ENCODE measurements at regions not wholly inside any gene's neighbourhood (a gene's known extent, or its start where the extent isn't known, plus 50 kb on each side); places are given as distances from the start of the nearest gene placed in this dataset.
"Not testable (repeated sequence)": the region's sequence is repeated elsewhere in the genome, so short reads cannot be mapped to it uniquely, and the experiment has no call there.

DNA sequence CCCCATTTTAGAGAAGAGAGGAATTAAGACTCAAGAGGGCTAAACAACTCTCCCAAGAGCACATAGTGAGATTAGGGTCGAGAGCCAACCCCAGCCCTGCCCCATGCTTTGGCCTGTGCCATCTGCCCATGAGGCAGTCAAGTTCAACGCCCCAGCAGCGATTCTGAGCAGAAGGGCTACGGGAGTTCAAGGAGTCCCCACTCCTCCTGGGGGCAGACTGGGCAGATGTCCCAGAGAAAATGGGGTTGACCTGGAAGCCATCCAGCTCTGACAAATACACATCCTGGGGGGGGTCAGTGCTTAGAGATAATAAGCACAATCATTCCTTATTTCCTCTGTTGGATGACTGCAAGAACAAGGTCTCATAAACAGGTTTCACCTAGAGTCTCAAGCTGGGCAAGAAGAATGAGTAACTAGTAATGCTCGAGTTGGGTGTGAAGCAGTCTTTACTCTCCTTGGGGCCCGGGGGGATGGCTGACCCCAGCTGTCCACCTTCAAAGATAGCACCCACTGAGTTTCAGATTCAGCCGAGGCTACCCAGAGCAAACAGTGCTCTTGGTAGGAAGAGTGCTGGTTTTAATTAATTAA lies 716.4 kb downstream of the RNF144A start:
- FAIRE-seq: no peak
- TF ChIP-seq SPI1 (IDR thresholded peaks at IDR 0.05; ENCODE audit: low read depth, low read length): no peak
- TF ChIP-seq POLR2AphosphoS5 (IDR thresholded peaks at IDR 0.05; ENCODE audit: low read depth, low read length): no peak
- no peak for TF ChIP-seq POLR2A (IDR thresholded peaks at IDR 0.05; ENCODE audit: low read depth, low read length)
- TF ChIP-seq PAX5 (IDR thresholded peaks at IDR 0.05; ENCODE audit: insufficient read depth, low read length, severe bottlenecking): no peak
- no peak for TF ChIP-seq TAF1 (IDR thresholded peaks at IDR 0.05; ENCODE audit: low read depth, low read length)
- TF ChIP-seq POU2F2 (IDR thresholded peaks at IDR 0.05; ENCODE audit: low read depth, low read length): no peak
- DNase-seq (ENCODE audit: insufficient read length, low spot score): no peak

- no peak for FAIRE-seq
- TF ChIP-seq POLR2A (IDR thresholded peaks at IDR 0.05; ENCODE audit: low read depth, low read length): no peak
- TF ChIP-seq SPI1 (IDR thresholded peaks at IDR 0.05; ENCODE audit: low read depth, low read length): no peak
- TF ChIP-seq TAF1 (IDR thresholded peaks at IDR 0.05; ENCODE audit: low read depth, low read length): no peak
- no peak for TF ChIP-seq POLR2AphosphoS5 (IDR thresholded peaks at IDR 0.05; ENCODE audit: low read depth, low read length)
- TF ChIP-seq PAX5 (IDR thresholded peaks at IDR 0.05; ENCODE audit: insufficient read depth, low read length, severe bottlenecking): no peak
- no peak for TF ChIP-seq POU2F2 (IDR thresholded peaks at IDR 0.05; ENCODE audit: low read depth, low read length)
- DNase-seq (ENCODE audit: insufficient read length, low spot score): no peak
Observed at GRCh38 chr2:7634409-7634808, 717.2 kb downstream of the RNF144A start.

GRCh38 chr2:7639476-7639875 lies 722.3 kb downstream of the RNF144A start:
- no peak for TF ChIP-seq POLR2AphosphoS5 (IDR thresholded peaks at IDR 0.05; ENCODE audit: low read depth, low read length)
- FAIRE-seq (no peak), DNase-seq (ENCODE audit: insufficient read length, low spot score) (no peak)

DNA sequence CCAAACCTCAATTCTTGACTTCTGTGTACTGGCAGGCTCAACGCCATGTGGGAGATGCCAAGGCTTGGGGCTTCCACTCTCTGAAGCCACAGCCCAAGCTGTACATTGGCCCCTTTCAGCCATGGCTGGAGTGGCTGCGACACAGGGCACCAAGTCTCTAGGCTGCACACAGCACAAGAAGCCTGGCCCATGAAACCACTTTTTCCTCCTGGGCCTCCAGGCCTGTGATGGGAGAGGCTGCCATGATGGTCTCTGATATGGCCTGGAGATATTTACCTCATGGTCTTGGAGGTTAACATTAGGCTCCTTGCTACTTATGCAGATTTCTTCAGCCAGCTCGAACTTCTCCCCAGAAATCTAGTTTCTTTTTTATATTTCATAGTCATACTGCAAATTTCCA lies 724.1 kb downstream of the RNF144A start:
- FAIRE-seq: not testable (repeated sequence)

GRCh38 chr2:7646024-7646423 lies 728.8 kb downstream of the RNF144A start:
- DNase-seq (ENCODE audit: insufficient read length, low spot score) (no peak), FAIRE-seq (no peak)
- TF ChIP-seq POLR2AphosphoS5 (IDR thresholded peaks at IDR 0.05; ENCODE audit: low read depth, low read length) (no peak), SPI1 (IDR thresholded peaks at IDR 0.05; ENCODE audit: low read depth, low read length) (no peak), POU2F2 (IDR thresholded peaks at IDR 0.05; ENCODE audit: low read depth, low read length) (no peak), PAX5 (IDR thresholded peaks at IDR 0.05; ENCODE audit: insufficient read depth, low read length, severe bottlenecking) (no peak), TAF1 (IDR thresholded peaks at IDR 0.05; ENCODE audit: low read depth, low read length) (no peak), POLR2A (IDR thresholded peaks at IDR 0.05; ENCODE audit: low read depth, low read length) (no peak)

More for the DNA sequence above, 724.1 kb downstream of the RNF144A start:
- DNase-seq (ENCODE audit: insufficient read length, low spot score): not testable (repeated sequence)

GRCh38 chr2:7646661-7647060 lies 729.4 kb downstream of the RNF144A start:
- no peak for DNase-seq (ENCODE audit: insufficient read length, low spot score)
- FAIRE-seq: no peak
- TF ChIP-seq TAF1 (IDR thresholded peaks at IDR 0.05; ENCODE audit: low read depth, low read length) (no peak), PAX5 (IDR thresholded peaks at IDR 0.05; ENCODE audit: insufficient read depth, low read length, severe bottlenecking) (no peak), POLR2AphosphoS5 (IDR thresholded peaks at IDR 0.05; ENCODE audit: low read depth, low read length) (no peak), POLR2A (IDR thresholded peaks at IDR 0.05; ENCODE audit: low read depth, low read length) (no peak), POU2F2 (IDR thresholded peaks at IDR 0.05; ENCODE audit: low read depth, low read length) (no peak), SPI1 (IDR thresholded peaks at IDR 0.05; ENCODE audit: low read depth, low read length) (no peak)

GRCh38 chr2:7648221-7648795 lies 731.1 kb downstream of the RNF144A start:
- no peak for TF ChIP-seq SPI1 (IDR thresholded peaks at IDR 0.05; ENCODE audit: low read depth, low read length)
- no peak for TF ChIP-seq TAF1 (IDR thresholded peaks at IDR 0.05; ENCODE audit: low read depth, low read length)
- TF ChIP-seq POLR2AphosphoS5 (IDR thresholded peaks at IDR 0.05; ENCODE audit: low read depth, low read length): no peak
- no peak for TF ChIP-seq POLR2A (IDR thresholded peaks at IDR 0.05; ENCODE audit: low read depth, low read length)
- TF ChIP-seq POU2F2 (IDR thresholded peaks at IDR 0.05; ENCODE audit: low read depth, low read length): no peak
- no peak for TF ChIP-seq PAX5 (IDR thresholded peaks at IDR 0.05; ENCODE audit: insufficient read depth, low read length, severe bottlenecking)

DNA sequence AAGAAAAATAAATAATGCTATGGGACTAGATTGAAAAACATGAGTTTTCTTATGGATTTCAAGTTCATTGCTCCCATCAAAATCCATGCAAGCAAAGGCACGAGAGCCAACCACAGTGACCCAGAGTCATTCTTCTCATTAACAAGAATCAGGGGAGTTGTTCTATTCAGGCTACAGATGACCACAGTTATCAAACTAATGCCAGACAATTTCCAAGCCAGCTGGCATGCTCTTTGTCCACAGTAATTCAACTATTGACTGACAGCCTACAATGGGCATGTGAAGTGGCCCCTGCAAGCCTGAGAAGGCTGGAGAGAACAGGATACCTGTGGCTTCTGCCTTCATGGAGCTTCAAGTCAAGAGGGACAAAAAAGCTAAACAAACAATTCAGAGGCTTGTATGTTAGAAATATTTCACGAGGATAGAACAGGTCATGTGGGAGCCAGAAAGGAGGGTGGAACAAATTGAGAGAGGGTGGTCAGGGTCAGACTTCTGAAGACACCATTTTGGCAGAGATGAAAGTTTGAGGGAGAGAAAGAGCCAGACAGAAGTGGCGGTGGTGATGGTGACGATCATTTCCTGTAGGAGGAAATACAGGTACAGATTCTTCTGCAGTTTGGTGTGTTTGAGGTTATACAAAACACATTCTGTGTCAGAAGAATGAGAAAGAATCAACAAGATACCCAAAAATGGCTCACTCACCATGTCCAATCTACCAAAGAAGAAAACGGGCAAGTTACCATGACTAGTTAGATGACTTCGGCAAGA lies 732.4 kb downstream of the RNF144A start:
- no peak for DNase-seq (ENCODE audit: insufficient read length, low spot score)
- TF ChIP-seq SPI1 (IDR thresholded peaks at IDR 0.05; ENCODE audit: low read depth, low read length): no peak
- TF ChIP-seq PAX5 (IDR thresholded peaks at IDR 0.05; ENCODE audit: insufficient read depth, low read length, severe bottlenecking): no peak
- TF ChIP-seq TAF1 (IDR thresholded peaks at IDR 0.05; ENCODE audit: low read depth, low read length): no peak
- no peak for TF ChIP-seq POLR2AphosphoS5 (IDR thresholded peaks at IDR 0.05; ENCODE audit: low read depth, low read length)
- no peak for TF ChIP-seq POU2F2 (IDR thresholded peaks at IDR 0.05; ENCODE audit: low read depth, low read length)
- no peak for TF ChIP-seq POLR2A (IDR thresholded peaks at IDR 0.05; ENCODE audit: low read depth, low read length)
- FAIRE-seq: no peak

More at GRCh38 chr2:7648221-7648795, 731.1 kb downstream of the RNF144A start:
- FAIRE-seq (no peak), DNase-seq (ENCODE audit: insufficient read length, low spot score) (no peak)

DNA sequence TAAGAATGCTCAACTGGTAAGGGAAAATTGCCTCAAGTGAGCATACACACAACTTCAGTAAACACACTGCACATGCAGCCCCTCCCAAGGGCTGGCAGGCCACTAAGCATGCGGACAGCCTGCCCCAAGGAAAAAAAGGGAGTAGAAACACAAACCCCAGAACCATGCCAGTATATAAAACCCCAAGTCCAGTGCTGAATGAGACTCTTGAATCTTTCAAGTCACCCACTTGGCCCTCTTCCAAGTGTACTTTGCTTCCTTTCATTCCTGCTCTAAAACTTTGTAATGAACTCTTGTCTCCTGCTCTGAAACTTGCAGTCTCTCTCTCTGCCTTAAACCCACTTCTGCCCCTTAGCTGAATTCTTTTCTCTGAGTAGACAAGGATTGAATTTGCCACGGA lies 736.4 kb downstream of the RNF144A start:
- FAIRE-seq: no peak
- no peak for DNase-seq (ENCODE audit: insufficient read length, low spot score)
- TF ChIP-seq POLR2A (IDR thresholded peaks at IDR 0.05; ENCODE audit: low read depth, low read length) (no peak), POU2F2 (IDR thresholded peaks at IDR 0.05; ENCODE audit: low read depth, low read length) (no peak), SPI1 (IDR thresholded peaks at IDR 0.05; ENCODE audit: low read depth, low read length) (no peak), PAX5 (IDR thresholded peaks at IDR 0.05; ENCODE audit: insufficient read depth, low read length, severe bottlenecking) (no peak), TAF1 (IDR thresholded peaks at IDR 0.05; ENCODE audit: low read depth, low read length) (no peak), POLR2AphosphoS5 (IDR thresholded peaks at IDR 0.05; ENCODE audit: low read depth, low read length) (no peak)

DNA sequence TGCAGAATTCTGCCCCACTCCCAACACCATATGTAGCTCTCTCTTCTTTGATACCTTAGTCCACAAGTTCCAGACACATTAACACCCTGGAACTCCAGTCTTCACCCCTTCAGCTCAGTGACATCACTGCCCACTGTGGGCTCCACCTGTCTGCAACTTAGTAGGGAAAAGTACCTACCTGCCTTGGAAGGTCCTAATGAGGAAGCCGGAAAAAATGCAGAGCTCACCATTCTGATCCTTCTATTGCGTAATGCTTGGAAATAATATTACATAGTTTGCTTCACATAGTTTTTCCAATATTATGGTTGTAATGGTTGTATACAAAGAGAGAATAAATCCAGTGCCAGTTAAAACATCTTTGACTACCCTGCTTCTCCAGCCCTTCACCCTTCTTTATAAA lies 738.4 kb downstream of the RNF144A start:
- DNase-seq (ENCODE audit: insufficient read length, low spot score) (no peak), FAIRE-seq (no peak)
- TF ChIP-seq TAF1 (IDR thresholded peaks at IDR 0.05; ENCODE audit: low read depth, low read length) (no peak), PAX5 (IDR thresholded peaks at IDR 0.05; ENCODE audit: insufficient read depth, low read length, severe bottlenecking) (no peak), POU2F2 (IDR thresholded peaks at IDR 0.05; ENCODE audit: low read depth, low read length) (no peak), SPI1 (IDR thresholded peaks at IDR 0.05; ENCODE audit: low read depth, low read length) (no peak), POLR2AphosphoS5 (IDR thresholded peaks at IDR 0.05; ENCODE audit: low read depth, low read length) (no peak), POLR2A (IDR thresholded peaks at IDR 0.05; ENCODE audit: low read depth, low read length) (no peak)

GRCh38 chr2:7657526-7657925 lies 740.3 kb downstream of the RNF144A start:
- not testable (repeated sequence) for DNase-seq (ENCODE audit: insufficient read length, low spot score); FAIRE-seq

Data from GM12891 (cell line).